GM12864 (cell line): ENCODE measurements at regions not wholly inside any gene's neighbourhood (a gene's known extent, or its start where the extent isn't known, plus 50 kb on each side); places are given as distances from the start of the nearest gene placed in this dataset.

Source experiments
- DNase-seq: peaks from one replicate; pipeline ENCODE4 v3.0.0-alpha.2; 2011; ENCODE audit warnings: low read depth
- H3K4me3 ChIP-seq: 2 replicates; pipeline ENCODE4 v1.5.1; 2011; ENCODE audit warnings: mild to moderate bottlenecking, low read depth, low read length, control low read depth
- TF ChIP-seq, protein P1 (sequence below): IDR thresholded peaks from 2 replicates; pipeline ENCODE4 v1.5.1; 2011; ENCODE audit warnings: low read depth, mild to moderate bottlenecking, moderate library complexity, low read length, control low read depth, inconsistent platforms; ENCODE audit errors: missing control alignments

DNA sequence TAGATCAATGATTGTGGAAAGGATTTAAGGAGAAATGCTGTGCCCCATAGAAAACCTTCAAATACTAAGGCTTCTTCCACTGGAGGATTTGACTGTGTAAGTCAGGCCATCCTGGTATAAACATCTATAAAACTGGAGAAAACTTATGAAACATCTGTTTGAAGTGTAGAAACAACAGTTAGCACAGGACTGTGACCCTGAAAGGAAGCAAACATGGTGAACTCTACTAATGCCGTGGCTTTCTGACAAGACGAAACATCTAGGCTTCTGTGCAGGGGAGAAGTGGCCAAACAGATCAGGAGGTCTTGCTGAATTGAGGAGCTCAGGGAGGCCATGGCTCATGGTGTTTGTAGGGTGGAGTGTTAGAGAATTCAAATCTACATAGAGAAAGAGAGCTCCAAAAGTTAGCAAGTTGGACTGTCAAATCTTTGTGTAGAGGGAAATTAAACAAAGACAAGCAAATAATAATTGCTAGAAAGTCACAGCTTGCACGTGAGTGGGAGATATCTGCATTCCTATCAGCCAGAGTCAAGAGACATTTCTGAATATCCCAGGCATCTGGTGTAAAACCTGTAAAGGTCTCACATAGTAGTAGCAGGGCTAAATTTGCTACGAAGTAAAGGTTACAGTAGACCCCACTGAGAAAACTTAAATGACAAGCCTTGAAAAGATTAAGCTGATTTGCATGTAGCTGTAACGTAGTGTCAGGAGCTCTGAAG is 566.8 kb upstream of the B3GALT2 start:
- no peak for DNase-seq
- no peak overlapping the region for H3K4me3 ChIP-seq
- TF ChIP-seq, protein P1, sequence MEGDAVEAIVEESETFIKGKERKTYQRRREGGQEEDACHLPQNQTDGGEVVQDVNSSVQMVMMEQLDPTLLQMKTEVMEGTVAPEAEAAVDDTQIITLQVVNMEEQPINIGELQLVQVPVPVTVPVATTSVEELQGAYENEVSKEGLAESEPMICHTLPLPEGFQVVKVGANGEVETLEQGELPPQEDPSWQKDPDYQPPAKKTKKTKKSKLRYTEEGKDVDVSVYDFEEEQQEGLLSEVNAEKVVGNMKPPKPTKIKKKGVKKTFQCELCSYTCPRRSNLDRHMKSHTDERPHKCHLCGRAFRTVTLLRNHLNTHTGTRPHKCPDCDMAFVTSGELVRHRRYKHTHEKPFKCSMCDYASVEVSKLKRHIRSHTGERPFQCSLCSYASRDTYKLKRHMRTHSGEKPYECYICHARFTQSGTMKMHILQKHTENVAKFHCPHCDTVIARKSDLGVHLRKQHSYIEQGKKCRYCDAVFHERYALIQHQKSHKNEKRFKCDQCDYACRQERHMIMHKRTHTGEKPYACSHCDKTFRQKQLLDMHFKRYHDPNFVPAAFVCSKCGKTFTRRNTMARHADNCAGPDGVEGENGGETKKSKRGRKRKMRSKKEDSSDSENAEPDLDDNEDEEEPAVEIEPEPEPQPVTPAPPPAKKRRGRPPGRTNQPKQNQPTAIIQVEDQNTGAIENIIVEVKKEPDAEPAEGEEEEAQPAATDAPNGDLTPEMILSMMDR: no peak

DNA sequence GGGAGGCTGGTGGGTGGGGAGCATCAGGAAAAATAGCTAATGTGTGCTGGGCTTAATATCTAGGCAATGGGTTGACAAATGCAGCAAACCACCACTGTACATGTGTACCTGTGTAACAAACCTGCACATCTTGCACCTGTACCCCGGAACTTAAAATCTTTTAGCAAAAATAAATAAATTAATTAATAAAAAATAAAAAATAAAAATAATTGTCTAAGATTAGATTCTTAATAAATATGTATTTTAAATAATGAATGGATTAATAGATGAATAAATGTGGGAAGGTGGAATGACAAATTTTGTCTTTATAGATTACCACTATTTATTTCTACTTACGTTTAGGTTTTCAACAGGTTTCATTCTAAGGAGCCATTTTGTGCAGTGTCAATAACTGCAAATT is 563.5 kb upstream of the B3GALT2 start:
- no peak for DNase-seq
- TF ChIP-seq, protein P1: no peak
- no peak overlapping the region for H3K4me3 ChIP-seq

DNA sequence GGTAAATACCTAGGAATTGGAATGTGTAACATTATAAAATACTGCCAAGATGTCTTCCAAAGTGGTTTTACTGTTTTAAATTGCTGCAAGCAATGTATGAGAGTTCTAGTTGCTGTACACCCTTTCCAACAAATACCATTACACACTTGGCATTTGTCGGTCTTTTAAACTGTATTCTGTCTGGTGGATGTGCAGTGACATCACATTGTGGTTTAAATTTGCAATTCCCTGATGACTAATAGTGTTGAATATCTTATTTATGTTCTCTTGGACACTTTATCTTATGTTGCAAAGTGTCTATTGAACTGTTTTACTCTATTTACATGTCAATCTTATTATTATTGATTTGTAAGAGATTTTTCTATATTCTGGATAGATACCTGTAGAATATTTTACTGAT is 561.2 kb upstream of the B3GALT2 start:
- no peak for DNase-seq
- TF ChIP-seq, protein P1: no peak
- H3K4me3 ChIP-seq: no peak overlapping the region

DNA sequence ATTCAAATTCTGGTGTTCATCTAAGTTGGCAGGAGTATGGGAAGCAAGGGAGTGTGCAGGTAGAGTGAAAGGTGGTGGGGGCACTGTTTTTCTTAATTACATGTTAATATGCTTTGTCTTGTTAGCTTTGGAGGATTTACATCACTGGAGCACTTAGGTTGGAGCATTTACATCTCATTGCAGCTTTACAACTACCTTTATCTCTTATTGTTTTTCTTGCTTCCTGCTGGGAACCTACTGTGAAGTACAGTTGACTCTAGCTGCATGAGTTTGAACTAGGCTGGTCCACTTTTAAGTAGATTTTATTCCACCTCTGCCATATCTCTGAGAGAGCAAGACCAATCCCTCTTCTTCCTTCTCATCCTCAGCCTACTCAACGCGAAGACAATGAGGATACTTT is 554.8 kb upstream of the B3GALT2 start:
- H3K4me3 ChIP-seq: no peak overlapping the region
- TF ChIP-seq, protein P1: no peak
- DNase-seq: no peak

DNA sequence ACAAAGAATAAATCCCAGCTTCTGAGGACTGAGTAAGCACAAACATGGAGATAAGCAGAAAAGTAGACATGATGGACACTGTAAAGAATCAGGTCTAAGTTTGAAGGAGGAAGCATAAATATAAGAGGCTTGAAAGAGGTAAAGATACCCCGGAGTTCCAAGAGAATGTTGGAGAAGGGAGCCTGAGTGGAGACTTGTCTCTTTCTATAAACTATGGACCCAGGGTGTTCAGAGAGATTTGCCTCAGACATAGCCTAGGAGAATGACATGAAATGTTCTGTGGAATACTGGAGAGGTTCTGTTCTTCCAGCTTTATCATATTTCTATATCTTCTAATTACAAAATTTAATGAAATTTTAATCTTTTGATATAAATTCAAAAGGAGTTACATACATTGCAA is 554.3 kb upstream of the B3GALT2 start:
- DNase-seq: no peak
- no peak overlapping the region for H3K4me3 ChIP-seq
- TF ChIP-seq, protein P1: no peak

DNA sequence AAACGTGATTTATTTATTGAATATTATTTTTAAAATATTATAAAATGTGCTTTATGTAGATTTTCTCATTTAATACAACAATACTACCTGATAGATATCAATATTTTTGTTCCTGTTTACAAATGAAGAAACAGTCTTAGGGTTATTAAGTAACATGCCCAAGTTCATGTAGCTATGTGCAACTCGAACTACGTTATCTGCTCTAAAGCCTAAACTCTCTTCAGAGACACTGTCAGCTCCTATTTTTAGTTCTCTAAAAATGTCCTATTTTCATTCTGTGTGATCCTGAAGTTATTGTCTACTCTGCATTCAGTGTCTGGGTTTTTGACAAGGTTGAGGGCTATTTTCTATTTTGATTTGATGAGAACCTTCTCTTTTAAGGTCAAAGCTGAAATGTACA is 550.1 kb upstream of the B3GALT2 start:
- no peak overlapping the region for H3K4me3 ChIP-seq
- TF ChIP-seq, protein P1: no peak
- no peak for DNase-seq

DNA sequence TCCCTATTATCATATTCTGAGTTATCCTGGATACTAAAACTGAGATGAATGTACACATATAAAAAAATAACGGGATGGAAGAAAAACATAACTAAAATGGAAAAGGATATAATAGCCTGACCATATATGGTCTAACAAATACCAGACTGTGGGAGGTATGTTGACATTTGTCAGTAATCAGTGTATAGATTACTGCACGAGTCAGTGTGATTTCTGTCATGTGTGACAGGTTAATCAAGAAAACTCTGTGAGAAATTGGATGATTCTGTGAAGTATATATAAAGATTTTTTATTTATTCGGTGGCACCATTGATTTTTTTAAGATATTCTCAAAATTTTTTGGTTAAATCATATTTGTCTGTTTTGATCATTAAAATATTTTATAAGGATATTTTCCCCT is 547.3 kb upstream of the B3GALT2 start:
- H3K4me3 ChIP-seq: no peak overlapping the region
- DNase-seq: no peak
- TF ChIP-seq, protein P1: no peak
